ENCODE measurements at regions not wholly inside any gene's neighbourhood (a gene's known extent, or its start where the extent isn't known, plus 50 kb on each side); places are given as distances from the start of the nearest gene placed in this dataset.

DNA sequence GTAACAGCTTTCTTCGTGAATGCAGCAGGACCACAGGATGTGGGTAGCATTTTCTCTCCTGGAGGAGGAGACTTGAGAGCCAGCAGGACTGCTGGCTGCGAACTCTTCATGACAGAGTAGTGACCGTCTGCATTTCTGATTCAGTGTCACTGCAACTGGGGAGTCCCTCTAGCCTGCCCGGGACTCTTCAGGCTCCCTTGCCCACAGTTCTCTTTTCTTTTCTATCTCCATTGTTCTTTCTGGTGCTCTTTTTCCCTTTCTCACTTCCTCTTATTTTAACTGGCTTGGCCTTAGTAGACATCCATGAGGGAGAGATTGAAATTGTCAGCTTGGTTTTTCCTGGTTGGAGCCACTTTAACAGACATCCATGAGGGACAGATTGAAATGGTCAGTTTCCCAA lies 49.9 kb upstream of the P2RY1 start:
- DNase-seq, result no peak

Measured in activated naive CD4-positive, alpha-beta T cell (primary cell).